Kidney glomerular epithelial cell (primary cell): ENCODE measurements at regions not wholly inside any gene's neighbourhood (a gene's known extent, or its start where the extent isn't known, plus 50 kb on each side); places are given as distances from the start of the nearest gene placed in this dataset.
A peak's percentile ranks its signal among the peaks of the same experiment; 100 is the strongest.
"Not testable (repeated sequence)": the region's sequence is repeated elsewhere in the genome, so short reads cannot be mapped to it uniquely, and the experiment has no call there.

Source experiments
- DNase-seq: peaks from one replicate; lab custom pipeline; 2025; lab: John Stamatoyannopoulos, UW

GRCh38 chr1:45258059-45258650 lies 51.8 kb upstream of the ZSWIM5 start:
- DNase-seq, result no peak

- DNase-seq, result no peak
These were observed 52.6 kb upstream of the ZSWIM5 start for GRCh38 chr1:45259053-45259452.

GRCh38 chr1:45260244-45260643 lies 53.8 kb upstream of the ZSWIM5 start:
- DNase-seq, result no peak

GRCh38 chr1:45263132-45263531 lies 56.7 kb upstream of the ZSWIM5 start:
- no peak for DNase-seq

- no peak for DNase-seq
These were observed 58.8 kb upstream of the ZSWIM5 start for GRCh38 chr1:45265244-45265643.

GRCh38 chr1:45266151-45266801 lies 59.9 kb upstream of the ZSWIM5 start:
- peak; percentile 84 for DNase-seq

- DNase-seq, result not testable (repeated sequence)
These were observed 58.4 kb upstream of the HPDL start for GRCh38 chr1:45268310-45268709.

- DNase-seq, result not testable (repeated sequence)
These were observed 54.4 kb upstream of the HPDL start for GRCh38 chr1:45272267-45272666.

- no peak for DNase-seq
These were observed 53.8 kb upstream of the HPDL start for GRCh38 chr1:45272913-45273371.

- DNase-seq, result no peak
These were observed 51.6 kb upstream of the HPDL start for GRCh38 chr1:45275054-45275453.
